HL-60 (cell line): ENCODE measurements at regions not wholly inside any gene's neighbourhood (a gene's known extent, or its start where the extent isn't known, plus 50 kb on each side); places are given as distances from the start of the nearest gene placed in this dataset.

ENCODE experiments used
- POLR2AphosphoS5 ChIP-seq: IDR thresholded peaks from 2 replicates; pipeline ENCODE4 v1.6.1; 2012; ENCODE audit warnings: low read depth
- SPI1 ChIP-seq: IDR thresholded peaks from 2 replicates; pipeline ENCODE4 v1.6.1; 2012; ENCODE audit warnings: low read depth, mild to moderate bottlenecking, borderline replicate concordance
- TF ChIP-seq, protein P1 (sequence below): IDR thresholded peaks from 2 replicates; pipeline ENCODE4 v1.6.1; 2012; ENCODE audit warnings: low read depth; ENCODE audit not compliant: insufficient replicate concordance
- TF ChIP-seq, protein P2 (sequence below): IDR thresholded peaks from one replicate; pipeline ENCODE4 v1.5.1; 2011; ENCODE audit warnings: low read length, control low read depth, inconsistent platforms; ENCODE audit not compliant: insufficient read depth

DNA sequence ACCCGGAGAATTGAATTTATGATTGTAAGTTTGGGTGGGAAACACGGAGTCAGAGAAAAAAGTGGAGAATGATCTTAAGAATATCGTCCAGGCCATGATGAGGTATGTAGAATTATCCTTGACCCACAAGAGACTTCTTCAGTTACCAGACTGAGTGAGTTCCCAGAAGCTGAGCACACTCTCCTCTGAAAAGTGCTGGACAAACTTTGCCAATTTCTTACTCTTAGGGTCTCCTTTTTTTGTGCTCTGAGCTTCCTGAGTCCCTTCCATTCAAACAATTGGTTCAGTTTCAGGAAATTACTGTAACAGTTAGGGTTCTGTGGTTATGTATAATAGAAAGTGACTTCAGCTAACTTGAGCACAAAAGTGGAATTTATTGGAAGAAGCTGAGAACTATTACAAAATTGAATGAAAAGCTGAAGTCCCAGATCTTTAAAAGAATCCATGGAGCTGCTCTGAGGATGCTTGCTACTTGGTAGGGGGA, 50.6 kb upstream of the EHBP1 start:
- TF ChIP-seq, protein P1, sequence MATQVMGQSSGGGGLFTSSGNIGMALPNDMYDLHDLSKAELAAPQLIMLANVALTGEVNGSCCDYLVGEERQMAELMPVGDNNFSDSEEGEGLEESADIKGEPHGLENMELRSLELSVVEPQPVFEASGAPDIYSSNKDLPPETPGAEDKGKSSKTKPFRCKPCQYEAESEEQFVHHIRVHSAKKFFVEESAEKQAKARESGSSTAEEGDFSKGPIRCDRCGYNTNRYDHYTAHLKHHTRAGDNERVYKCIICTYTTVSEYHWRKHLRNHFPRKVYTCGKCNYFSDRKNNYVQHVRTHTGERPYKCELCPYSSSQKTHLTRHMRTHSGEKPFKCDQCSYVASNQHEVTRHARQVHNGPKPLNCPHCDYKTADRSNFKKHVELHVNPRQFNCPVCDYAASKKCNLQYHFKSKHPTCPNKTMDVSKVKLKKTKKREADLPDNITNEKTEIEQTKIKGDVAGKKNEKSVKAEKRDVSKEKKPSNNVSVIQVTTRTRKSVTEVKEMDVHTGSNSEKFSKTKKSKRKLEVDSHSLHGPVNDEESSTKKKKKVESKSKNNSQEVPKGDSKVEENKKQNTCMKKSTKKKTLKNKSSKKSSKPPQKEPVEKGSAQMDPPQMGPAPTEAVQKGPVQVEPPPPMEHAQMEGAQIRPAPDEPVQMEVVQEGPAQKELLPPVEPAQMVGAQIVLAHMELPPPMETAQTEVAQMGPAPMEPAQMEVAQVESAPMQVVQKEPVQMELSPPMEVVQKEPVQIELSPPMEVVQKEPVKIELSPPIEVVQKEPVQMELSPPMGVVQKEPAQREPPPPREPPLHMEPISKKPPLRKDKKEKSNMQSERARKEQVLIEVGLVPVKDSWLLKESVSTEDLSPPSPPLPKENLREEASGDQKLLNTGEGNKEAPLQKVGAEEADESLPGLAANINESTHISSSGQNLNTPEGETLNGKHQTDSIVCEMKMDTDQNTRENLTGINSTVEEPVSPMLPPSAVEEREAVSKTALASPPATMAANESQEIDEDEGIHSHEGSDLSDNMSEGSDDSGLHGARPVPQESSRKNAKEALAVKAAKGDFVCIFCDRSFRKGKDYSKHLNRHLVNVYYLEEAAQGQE: no peak
- TF ChIP-seq, protein P2, sequence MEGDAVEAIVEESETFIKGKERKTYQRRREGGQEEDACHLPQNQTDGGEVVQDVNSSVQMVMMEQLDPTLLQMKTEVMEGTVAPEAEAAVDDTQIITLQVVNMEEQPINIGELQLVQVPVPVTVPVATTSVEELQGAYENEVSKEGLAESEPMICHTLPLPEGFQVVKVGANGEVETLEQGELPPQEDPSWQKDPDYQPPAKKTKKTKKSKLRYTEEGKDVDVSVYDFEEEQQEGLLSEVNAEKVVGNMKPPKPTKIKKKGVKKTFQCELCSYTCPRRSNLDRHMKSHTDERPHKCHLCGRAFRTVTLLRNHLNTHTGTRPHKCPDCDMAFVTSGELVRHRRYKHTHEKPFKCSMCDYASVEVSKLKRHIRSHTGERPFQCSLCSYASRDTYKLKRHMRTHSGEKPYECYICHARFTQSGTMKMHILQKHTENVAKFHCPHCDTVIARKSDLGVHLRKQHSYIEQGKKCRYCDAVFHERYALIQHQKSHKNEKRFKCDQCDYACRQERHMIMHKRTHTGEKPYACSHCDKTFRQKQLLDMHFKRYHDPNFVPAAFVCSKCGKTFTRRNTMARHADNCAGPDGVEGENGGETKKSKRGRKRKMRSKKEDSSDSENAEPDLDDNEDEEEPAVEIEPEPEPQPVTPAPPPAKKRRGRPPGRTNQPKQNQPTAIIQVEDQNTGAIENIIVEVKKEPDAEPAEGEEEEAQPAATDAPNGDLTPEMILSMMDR: no peak
- TF ChIP-seq POLR2AphosphoS5 (no peak), SPI1 (no peak)
